GM18868 (cell line): ENCODE measurements at regions not wholly inside any gene's neighbourhood (a gene's known extent, or its start where the extent isn't known, plus 50 kb on each side); places are given as distances from the start of the nearest gene placed in this dataset.
"Not testable (repeated sequence)": the region's sequence is repeated elsewhere in the genome, so short reads cannot be mapped to it uniquely, and the experiment has no call there.

Experiments used
- ATAC-seq: cut with Tn5 transposase; IDR thresholded peaks from one replicate; pipeline ENCODE4 v1.9.1; 2021; ENCODE audit warnings: mild to moderate bottlenecking, moderate library complexity; ENCODE audit not compliant: unreplicated experiment

GRCh38 chr3:152621006-152621868 lies 213.7 kb upstream of the P2RY1 start:
- no peak for ATAC-seq

- no peak for ATAC-seq
Observed at GRCh38 chr3:152621967-152622810, 212.7 kb upstream of the P2RY1 start.

GRCh38 chr3:152622811-152623167 lies 212.1 kb upstream of the P2RY1 start:
- ATAC-seq: no peak

- ATAC-seq: no peak
Observed at GRCh38 chr3:152623286-152623911, 211.5 kb upstream of the P2RY1 start.

GRCh38 chr3:152626226-152626625 lies 208.7 kb upstream of the P2RY1 start:
- ATAC-seq: no peak

GRCh38 chr3:152628496-152628895 lies 206.4 kb upstream of the P2RY1 start:
- no peak for ATAC-seq

- no peak for ATAC-seq
Observed at GRCh38 chr3:152629363-152630122, 205.4 kb upstream of the P2RY1 start.

GRCh38 chr3:152635389-152635788 lies 199.5 kb upstream of the P2RY1 start:
- ATAC-seq: no peak

GRCh38 chr3:152636651-152637050 lies 198.3 kb upstream of the P2RY1 start:
- no peak for ATAC-seq

- ATAC-seq: no peak
Observed at GRCh38 chr3:152638214-152638613, 196.7 kb upstream of the P2RY1 start.

GRCh38 chr3:152638707-152639450 lies 196.1 kb upstream of the P2RY1 start:
- ATAC-seq: no peak

GRCh38 chr3:152641198-152641597 lies 193.7 kb upstream of the P2RY1 start:
- no peak for ATAC-seq

- ATAC-seq: no peak
Observed at GRCh38 chr3:152642658-152643057, 192.3 kb upstream of the P2RY1 start.

- ATAC-seq: no peak
Observed at GRCh38 chr3:152644478-152644877, 190.5 kb upstream of the P2RY1 start.

- no peak for ATAC-seq
Observed at GRCh38 chr3:152646004-152646403, 188.9 kb upstream of the P2RY1 start.

GRCh38 chr3:152650177-152650576 lies 184.8 kb upstream of the P2RY1 start:
- ATAC-seq: no peak

GRCh38 chr3:152650923-152651322 lies 184.0 kb upstream of the P2RY1 start:
- not testable (repeated sequence) for ATAC-seq

GRCh38 chr3:152656214-152656971 lies 178.5 kb upstream of the P2RY1 start:
- ATAC-seq: no peak

- ATAC-seq: no peak
Observed at GRCh38 chr3:152656972-152657355, 178.0 kb upstream of the P2RY1 start.
